HCT116 (cell line): ENCODE measurements at regions not wholly inside any gene's neighbourhood (a gene's known extent, or its start where the extent isn't known, plus 50 kb on each side); places are given as distances from the start of the nearest gene placed in this dataset.

Experiments
- ATAC-seq: fragments of 200-7000 bp; cut with Tn5 transposase; 2 replicates; pipeline ENCODE4 v1.9.1; 2020; ENCODE audit warnings: mild to moderate bottlenecking, moderate library complexity
- BruUV-seq: library from RNA; stranded (reverse); fragments of 400-500 nt; replicated peaks from 2 replicates; lab custom pipeline; 2021; lab: Mats Ljungman, UMichigan
- CTCF ChIA-PET: fragments of 300-600 bp; sonication (Branson Sonifier 250); formaldehyde crosslinking; loops from one replicate; lab custom pipeline; 2021; ENCODE audit warnings: antibody characterized with exemption; lab: Charles Lee
- POLR2A ChIA-PET: fragments of 300-600, 350-600 bp; sonication (Branson Sonifier 250); formaldehyde crosslinking; loops from one replicate; lab custom pipeline; 2021; ENCODE audit warnings: antibody characterized with exemption; lab: Charles Lee
- RAD21 ChIA-PET, 2 experiments: fragments of 300-600 bp; sonication (Branson Sonifier 250); formaldehyde crosslinking; loops; one replicate each; lab custom pipeline; 2023; ENCODE audit warnings: low total read pairs in 2 of 2; ENCODE audit not compliant: uncharacterized antibody in 2 of 2, unreplicated experiment in 2 of 2, low non-redundant PET in 1 of 2; lab: Charles Lee
- DNase-seq: peaks from one replicate; pipeline ENCODE4 v3.0.0-alpha.2; 2010; ENCODE audit warnings: low read depth, low spot score
- H2AFZ ChIP-seq: fragments of 200-600 bp; shearing (Covaris generic), sonication (generic); 2 replicates; pipeline ENCODE4 v1.6.1; 2017; ENCODE audit warnings: low read depth, mixed run types, mixed read lengths, antibody characterized with exemption, low read length; ENCODE audit not compliant: poor library complexity, severe bottlenecking
- H3K27ac ChIP-seq: 2 replicates; pipeline ENCODE4 v1.5.1; 2012; ENCODE audit warnings: low read depth, low read length
- H3K27me3 ChIP-seq: fragments of 200-600 bp; sonication (generic); 2 replicates; pipeline ENCODE4 v1.6.1; 2016; ENCODE audit warnings: mixed run types, low read length, mixed read lengths; ENCODE audit not compliant: insufficient read depth
- H3K36me3 ChIP-seq, 2 experiments: fragments of 200-500 bp in 1 of 2; fragments of 200-600 bp in 1 of 2; sonication (Bioruptor generic) in 1 of 2; sonication (generic) in 1 of 2; 2 replicates each; pipeline versions ENCODE4 v1.5.1 to v1.6.1; 2014 to 2016; ENCODE audit warnings: low read length in 2 of 2, inconsistent platforms in 1 of 2, mixed read lengths in 1 of 2, mixed run types in 1 of 2; ENCODE audit not compliant: insufficient read depth in 2 of 2, control insufficient read depth in 1 of 2
- H3K4me1 ChIP-seq, 2 experiments: fragments of 200-600 bp in 1 of 2; sonication (generic) in 1 of 2; 2 replicates each; pipeline versions ENCODE4 v1.5.1 to v1.6.1; 2012 to 2017; ENCODE audit warnings: low read length in 2 of 2, inconsistent platforms in 1 of 2, mild to moderate bottlenecking in 1 of 2, mixed read lengths in 1 of 2, mixed run types in 1 of 2, moderate library complexity in 1 of 2; ENCODE audit not compliant: insufficient read depth in 2 of 2, control insufficient read depth in 1 of 2
- H3K4me2 ChIP-seq: fragments of 200-600 bp; sonication (generic); 2 replicates; pipeline ENCODE4 v1.6.1; 2017; ENCODE audit warnings: mixed run types, low read length, mixed read lengths
- H3K4me3 ChIP-seq, 2 experiments: fragments of 200-600 bp in 1 of 2; sonication (generic) in 1 of 2; replicated peaks in 1 of 2; 2 replicates each; pipeline ENCODE4 v1.5.1; 2011 to 2016; ENCODE audit warnings: low read length in 2 of 2, control low read depth in 1 of 2, low read depth in 1 of 2, mild to moderate bottlenecking in 1 of 2, mixed read lengths in 1 of 2, mixed run types in 1 of 2
- H3K79me2 ChIP-seq: fragments of 200-600 bp; sonication (generic); 2 replicates; pipeline ENCODE4 v1.6.1; 2017; ENCODE audit warnings: mild to moderate bottlenecking, mixed run types, low read length, moderate library complexity, mixed read lengths; ENCODE audit not compliant: insufficient read depth
- H3K9ac ChIP-seq: fragments of 200-600 bp; sonication (generic); 2 replicates; pipeline ENCODE4 v1.6.1; 2016; ENCODE audit warnings: low read length, mixed read lengths
- H3K9me2 ChIP-seq: fragments of 200-600 bp; sonication (generic), shearing (Covaris generic); 2 replicates; pipeline ENCODE4 v1.6.1; 2017; ENCODE audit warnings: mixed run types, mild to moderate bottlenecking, moderate library complexity; ENCODE audit not compliant: insufficient read depth
- H3K9me3 ChIP-seq, 2 experiments: fragments of 200-500 bp in 1 of 2; fragments of 200-600 bp in 1 of 2; sonication (Bioruptor generic) in 1 of 2; sonication (generic) in 1 of 2; 2 replicates each; pipeline ENCODE4 v1.6.1; 2014 to 2017; ENCODE audit warnings: low read length in 2 of 2, mixed read lengths in 2 of 2, inconsistent platforms in 1 of 2, low read depth in 1 of 2, mild to moderate bottlenecking in 1 of 2, mixed run types in 1 of 2, moderate library complexity in 1 of 2; ENCODE audit not compliant: control insufficient read depth in 1 of 2, insufficient read depth in 1 of 2
- H4K20me1 ChIP-seq: fragments of 200-600 bp; sonication (generic), shearing (Covaris generic); 2 replicates; pipeline ENCODE4 v1.6.1; 2017; ENCODE audit warnings: mixed run types, mild to moderate bottlenecking, moderate library complexity; ENCODE audit not compliant: insufficient read depth
- CEBPB ChIP-seq: IDR thresholded peaks from 2 replicates; pipeline ENCODE4 v1.6.1; 2012; ENCODE audit warnings: low read depth
- ELF1 ChIP-seq: IDR thresholded peaks from 2 replicates; pipeline ENCODE4 v1.6.1; 2012; ENCODE audit warnings: low read depth, borderline replicate concordance
- EZH2 ChIP-seq: fragments of 200-600 bp; sonication (generic); IDR thresholded peaks from 2 replicates; pipeline ENCODE4 v1.6.1; 2017; ENCODE audit warnings: antibody characterized with exemption, mixed run types
- FOSL1 ChIP-seq: IDR thresholded peaks from 2 replicates; pipeline ENCODE4 v1.6.1; 2012; ENCODE audit warnings: low read depth
- JUND ChIP-seq: IDR thresholded peaks from 2 replicates; pipeline ENCODE4 v1.6.1; 2012
- POLR2AphosphoS5 ChIP-seq: IDR thresholded peaks from 2 replicates; pipeline ENCODE4 v1.6.1; 2011; ENCODE audit warnings: mild to moderate bottlenecking, low read depth, low read length, moderate library complexity
- SIN3A ChIP-seq: IDR thresholded peaks from 2 replicates; pipeline ENCODE4 v1.6.1; 2012; ENCODE audit warnings: low read depth
- SP1 ChIP-seq: IDR thresholded peaks from 2 replicates; pipeline ENCODE4 v1.6.1; 2012; ENCODE audit warnings: low read depth
- SRF ChIP-seq: IDR thresholded peaks from 2 replicates; pipeline ENCODE4 v1.6.1; 2012; ENCODE audit warnings: low read depth
- TCF7L2 ChIP-seq: IDR thresholded peaks from 2 replicates; pipeline ENCODE4 v1.7.0; 2011; ENCODE audit warnings: borderline replicate concordance, inconsistent platforms; ENCODE audit not compliant: insufficient read depth, insufficient read length; ENCODE audit errors: extremely low read depth
- YY1 ChIP-seq: IDR thresholded peaks from 2 replicates; pipeline ENCODE4 v1.6.1; 2011; ENCODE audit warnings: low read length, low read depth, moderate library complexity, mild to moderate bottlenecking; ENCODE audit not compliant: insufficient replicate concordance; ENCODE audit errors: extremely low read depth
- ZFX ChIP-seq: fragments of 450-650 bp; IDR thresholded peaks from 2 replicates; pipeline ENCODE4 v1.6.1; 2017
- ZNF274 ChIP-seq: fragments of 200-500 bp; sonication (Bioruptor generic); IDR thresholded peaks from 2 replicates; pipeline ENCODE4 v1.6.1; 2014; ENCODE audit warnings: mild to moderate bottlenecking, low read depth, low read length, inconsistent platforms
- intact Hi-C: fragments of 100-400 bp; cut with micrococcal nuclease; formaldehyde crosslinking; loops from 2 replicates; pipeline ENCODE4 v1.10.0; 2022
- TF ChIP-seq, protein P1 (sequence below), 3 experiments: fragments of 200-600 bp in 1 of 3; sonication (generic) in 1 of 3; IDR thresholded peaks in 2 of 3; conservative IDR thresholded peaks in 1 of 3; 2 replicates each; pipeline ENCODE4 v1.5.1; 2012 to 2017; ENCODE audit warnings: low read depth in 2 of 3, low read length in 2 of 3, antibody characterized with exemption in 1 of 3, borderline replicate concordance in 1 of 3, control low read depth in 1 of 3, mild to moderate bottlenecking in 1 of 3, mixed read lengths in 1 of 3, mixed run types in 1 of 3, moderate library complexity in 1 of 3; ENCODE audit not compliant: insufficient read depth in 1 of 3
- TF ChIP-seq, protein P2 (sequence below): IDR thresholded peaks from 2 replicates; pipeline ENCODE4 v1.6.1; 2012
- TF ChIP-seq, protein P3 (sequence below): IDR thresholded peaks from 2 replicates; pipeline ENCODE4 v1.6.1; 2012; ENCODE audit warnings: low read depth

DNA sequence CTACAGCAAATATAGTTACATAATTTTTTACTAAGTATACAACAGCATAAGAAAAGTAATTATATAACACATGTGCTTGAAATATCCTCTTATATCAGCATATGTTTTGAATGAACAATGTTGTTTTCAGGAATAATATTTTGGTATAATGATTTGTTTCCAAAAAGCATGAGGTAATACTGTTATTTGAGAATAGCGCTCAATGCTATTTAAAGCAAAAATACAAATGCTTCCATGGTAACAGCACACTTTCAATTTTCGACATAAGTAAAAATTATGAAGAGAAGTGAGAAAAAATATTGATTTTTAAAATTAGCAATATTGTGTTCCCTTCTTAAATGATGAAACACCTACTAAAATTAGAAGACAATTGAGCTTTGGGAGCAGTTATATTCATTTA, 715.9 kb upstream of the ATXN8OS start:
- TF ChIP-seq ZFX (no peak), YY1 (no peak), SRF (no peak)
- no peaks in the 10 kb centered on the region for H4K20me1 ChIP-seq

DNA sequence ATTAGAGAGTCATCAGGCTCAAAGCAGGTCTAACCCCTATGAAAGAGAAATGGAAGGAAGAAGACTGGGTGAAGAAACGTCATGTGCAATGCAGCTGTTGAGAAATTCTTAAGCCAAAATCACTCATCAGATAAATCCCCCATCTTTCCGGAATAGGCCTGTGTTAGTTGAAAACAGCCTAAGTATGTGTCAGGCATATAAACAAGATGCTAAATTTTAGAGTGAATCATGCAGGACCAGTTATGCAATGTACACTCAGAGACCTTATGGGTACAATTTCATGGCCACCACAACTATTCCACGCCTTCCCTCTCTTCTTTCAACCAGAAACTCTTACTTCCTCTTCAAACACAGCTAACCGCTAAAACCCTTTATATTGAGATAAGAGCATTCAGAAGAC, 717.7 kb upstream of the ATXN8OS start:
- CTCF ChIA-PET: no interaction called here
- intact Hi-C loops: no loop called here
- H3K9me2 ChIP-seq: no peaks in the 10 kb centered on the region
- H3K9me3 ChIP-seq: peaks cover 0 to 5% of the 10 kb centered on the region in 2 experiments; a peak in 2 of 4 replicates
- H3K4me3 ChIP-seq: no peak overlapping the region
- no peaks in the 10 kb centered on the region for H4K20me1 ChIP-seq
- no peaks in the 10 kb centered on the region for H3K79me2 ChIP-seq
- H3K9ac ChIP-seq: no peak overlapping the region
- no peak for ATAC-seq
- RAD21 ChIA-PET: no interaction called here
- no peak overlapping the region for H3K27ac ChIP-seq
- H3K4me1 ChIP-seq: no peaks in the 10 kb centered on the region
- no peak for DNase-seq
- no TSS peak for BruUV-seq
- no peak overlapping the region for H3K4me2 ChIP-seq
- POLR2A ChIA-PET: no interaction called here
- H2AFZ ChIP-seq: no peak overlapping the region
- H3K36me3 ChIP-seq: no peaks in the 10 kb centered on the region
- no peaks in the 10 kb centered on the region for H3K27me3 ChIP-seq
- TF ChIP-seq ELF1: no peak
- no peak for TF ChIP-seq JUND
- no peak for TF ChIP-seq FOSL1
- TF ChIP-seq SIN3A: no peak
- TF ChIP-seq CEBPB: no peak
- TF ChIP-seq ZNF274: no peak
- TF ChIP-seq TCF7L2: no peak
- TF ChIP-seq, protein P1, sequence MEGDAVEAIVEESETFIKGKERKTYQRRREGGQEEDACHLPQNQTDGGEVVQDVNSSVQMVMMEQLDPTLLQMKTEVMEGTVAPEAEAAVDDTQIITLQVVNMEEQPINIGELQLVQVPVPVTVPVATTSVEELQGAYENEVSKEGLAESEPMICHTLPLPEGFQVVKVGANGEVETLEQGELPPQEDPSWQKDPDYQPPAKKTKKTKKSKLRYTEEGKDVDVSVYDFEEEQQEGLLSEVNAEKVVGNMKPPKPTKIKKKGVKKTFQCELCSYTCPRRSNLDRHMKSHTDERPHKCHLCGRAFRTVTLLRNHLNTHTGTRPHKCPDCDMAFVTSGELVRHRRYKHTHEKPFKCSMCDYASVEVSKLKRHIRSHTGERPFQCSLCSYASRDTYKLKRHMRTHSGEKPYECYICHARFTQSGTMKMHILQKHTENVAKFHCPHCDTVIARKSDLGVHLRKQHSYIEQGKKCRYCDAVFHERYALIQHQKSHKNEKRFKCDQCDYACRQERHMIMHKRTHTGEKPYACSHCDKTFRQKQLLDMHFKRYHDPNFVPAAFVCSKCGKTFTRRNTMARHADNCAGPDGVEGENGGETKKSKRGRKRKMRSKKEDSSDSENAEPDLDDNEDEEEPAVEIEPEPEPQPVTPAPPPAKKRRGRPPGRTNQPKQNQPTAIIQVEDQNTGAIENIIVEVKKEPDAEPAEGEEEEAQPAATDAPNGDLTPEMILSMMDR (IDR thresholded peaks at IDR 0.05 in 2 of 3, conservative IDR thresholded peaks at IDR 0.05 in 1 of 3; ENCODE audit: borderline replicate concordance in 1 of 3, insufficient read depth in 1 of 3, low read depth in 2 of 3, low read length in 2 of 3): no peak
- TF ChIP-seq, protein P2, sequence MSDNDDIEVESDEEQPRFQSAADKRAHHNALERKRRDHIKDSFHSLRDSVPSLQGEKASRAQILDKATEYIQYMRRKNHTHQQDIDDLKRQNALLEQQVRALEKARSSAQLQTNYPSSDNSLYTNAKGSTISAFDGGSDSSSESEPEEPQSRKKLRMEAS: no peak
- TF ChIP-seq SRF: no peak
- TF ChIP-seq POLR2AphosphoS5: no peak
- no peak for TF ChIP-seq EZH2
- TF ChIP-seq, protein P3, sequence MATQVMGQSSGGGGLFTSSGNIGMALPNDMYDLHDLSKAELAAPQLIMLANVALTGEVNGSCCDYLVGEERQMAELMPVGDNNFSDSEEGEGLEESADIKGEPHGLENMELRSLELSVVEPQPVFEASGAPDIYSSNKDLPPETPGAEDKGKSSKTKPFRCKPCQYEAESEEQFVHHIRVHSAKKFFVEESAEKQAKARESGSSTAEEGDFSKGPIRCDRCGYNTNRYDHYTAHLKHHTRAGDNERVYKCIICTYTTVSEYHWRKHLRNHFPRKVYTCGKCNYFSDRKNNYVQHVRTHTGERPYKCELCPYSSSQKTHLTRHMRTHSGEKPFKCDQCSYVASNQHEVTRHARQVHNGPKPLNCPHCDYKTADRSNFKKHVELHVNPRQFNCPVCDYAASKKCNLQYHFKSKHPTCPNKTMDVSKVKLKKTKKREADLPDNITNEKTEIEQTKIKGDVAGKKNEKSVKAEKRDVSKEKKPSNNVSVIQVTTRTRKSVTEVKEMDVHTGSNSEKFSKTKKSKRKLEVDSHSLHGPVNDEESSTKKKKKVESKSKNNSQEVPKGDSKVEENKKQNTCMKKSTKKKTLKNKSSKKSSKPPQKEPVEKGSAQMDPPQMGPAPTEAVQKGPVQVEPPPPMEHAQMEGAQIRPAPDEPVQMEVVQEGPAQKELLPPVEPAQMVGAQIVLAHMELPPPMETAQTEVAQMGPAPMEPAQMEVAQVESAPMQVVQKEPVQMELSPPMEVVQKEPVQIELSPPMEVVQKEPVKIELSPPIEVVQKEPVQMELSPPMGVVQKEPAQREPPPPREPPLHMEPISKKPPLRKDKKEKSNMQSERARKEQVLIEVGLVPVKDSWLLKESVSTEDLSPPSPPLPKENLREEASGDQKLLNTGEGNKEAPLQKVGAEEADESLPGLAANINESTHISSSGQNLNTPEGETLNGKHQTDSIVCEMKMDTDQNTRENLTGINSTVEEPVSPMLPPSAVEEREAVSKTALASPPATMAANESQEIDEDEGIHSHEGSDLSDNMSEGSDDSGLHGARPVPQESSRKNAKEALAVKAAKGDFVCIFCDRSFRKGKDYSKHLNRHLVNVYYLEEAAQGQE: no peak
- no peak for TF ChIP-seq ZFX
- no peak for TF ChIP-seq SP1

More for the DNA sequence above, 715.9 kb upstream of the ATXN8OS start:
- peaks cover 0 to 5% of the 10 kb centered on the region in 2 experiments; a peak in 2 of 4 replicates for H3K9me3 ChIP-seq
- ChIA-PET RAD21 (no interaction called here), POLR2A (no interaction called here), CTCF (no interaction called here)
- no peaks in the 10 kb centered on the region for H3K9me2 ChIP-seq
- no peaks in the 10 kb centered on the region for H3K79me2 ChIP-seq
- H3K4me2 ChIP-seq: no peak overlapping the region
- no peak overlapping the region for H3K9ac ChIP-seq
- H3K4me3 ChIP-seq: no peak overlapping the region
- ATAC-seq (no peak), DNase-seq (no peak)
- H2AFZ ChIP-seq: no peak overlapping the region
- no peak overlapping the region for H3K27ac ChIP-seq
- intact Hi-C loops: no loop called here
- BruUV-seq: no TSS peak
- H3K36me3 ChIP-seq: no peaks in the 10 kb centered on the region
- H3K27me3 ChIP-seq: no peaks in the 10 kb centered on the region
- no peaks in the 10 kb centered on the region for H3K4me1 ChIP-seq
